HG03196 (cell line): ENCODE measurements at regions not wholly inside any gene's neighbourhood (a gene's known extent, or its start where the extent isn't known, plus 50 kb on each side); places are given as distances from the start of the nearest gene placed in this dataset.
"Not testable (repeated sequence)": the region's sequence is repeated elsewhere in the genome, so short reads cannot be mapped to it uniquely, and the experiment has no call there.

Experiments used
- ATAC-seq: cut with Tn5 transposase; IDR thresholded peaks from one replicate; pipeline ENCODE4 v1.9.1; 2021; ENCODE audit not compliant: unreplicated experiment

DNA sequence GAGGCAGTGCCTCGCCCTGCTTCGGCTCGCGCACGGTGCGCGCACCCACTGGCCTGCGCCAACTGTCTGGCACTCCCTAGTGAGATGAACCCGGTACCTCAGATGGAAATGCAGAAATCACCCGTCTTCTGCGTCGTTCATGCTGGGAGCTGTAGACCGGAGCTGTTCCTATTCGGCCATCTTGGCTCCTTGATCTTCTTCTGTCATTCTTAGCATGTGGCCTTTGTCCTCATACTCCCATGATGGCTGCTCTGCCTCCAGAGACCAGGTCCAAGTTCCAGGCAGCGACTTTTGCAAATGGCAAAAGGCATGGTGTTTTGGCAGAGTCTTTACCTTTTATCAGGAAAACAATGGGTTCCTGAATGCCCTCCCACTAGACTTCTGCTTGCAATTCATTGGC lies 102.6 kb upstream of the SKOR2 start:
- ATAC-seq: not testable (repeated sequence)

DNA sequence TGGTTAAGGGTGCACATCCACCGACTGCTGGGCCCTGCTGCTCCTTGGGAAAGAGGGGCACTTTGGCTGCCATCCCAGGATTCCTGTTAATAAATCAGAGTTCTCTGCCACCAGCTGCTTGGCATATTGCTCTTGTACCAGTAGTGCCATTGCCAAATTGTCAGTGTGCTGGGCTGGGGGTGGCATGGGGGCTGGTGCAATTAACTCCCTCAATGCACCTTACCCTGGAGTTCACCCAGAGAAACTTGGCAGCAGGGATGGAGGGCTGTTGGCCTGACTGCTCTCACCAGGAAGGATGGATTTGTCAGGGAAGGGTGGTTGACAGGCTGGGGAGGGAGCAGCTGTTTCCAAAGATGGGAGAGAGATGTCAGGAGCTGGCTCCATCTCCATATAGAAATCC lies 94.6 kb upstream of the SKOR2 start:
- no peak for ATAC-seq

DNA sequence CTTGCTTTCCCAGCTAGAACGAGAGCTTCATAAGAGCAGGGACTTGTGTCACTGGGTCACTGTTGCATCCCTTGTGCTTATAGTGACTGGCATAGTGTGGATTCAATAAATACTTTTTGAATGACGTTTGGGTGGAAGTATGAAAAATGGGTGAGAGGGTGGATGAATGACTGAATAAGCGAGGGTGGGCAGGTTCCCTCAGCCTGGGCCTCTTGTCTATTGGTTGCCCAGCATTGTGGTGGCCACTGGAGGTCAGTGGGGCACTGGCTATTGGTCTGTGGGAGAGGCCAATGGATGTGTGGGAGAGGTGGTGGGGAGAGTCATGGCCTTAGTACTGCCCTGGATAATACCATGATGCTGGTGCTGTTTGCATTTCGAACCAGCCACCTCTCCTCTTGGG lies 93.8 kb upstream of the SKOR2 start:
- ATAC-seq: no peak

DNA sequence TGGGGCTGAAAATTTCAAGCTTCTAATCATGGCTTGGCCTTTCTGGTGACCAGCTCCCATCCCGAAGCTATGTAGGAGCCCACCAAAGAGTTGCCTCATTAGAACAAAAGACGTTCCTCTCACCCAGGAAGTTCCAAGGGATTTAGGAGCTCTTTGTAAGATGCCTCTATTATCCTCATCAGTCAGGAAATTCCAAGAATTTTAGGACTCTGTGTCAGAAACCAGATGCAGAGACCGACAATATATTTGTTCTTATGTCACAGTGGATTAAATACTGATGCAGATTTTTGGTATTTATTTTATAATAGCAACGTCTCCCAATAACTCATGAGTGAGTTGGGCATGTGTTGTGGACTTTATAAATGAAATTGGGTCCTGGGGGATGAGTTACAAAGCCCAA lies 91.8 kb upstream of the SKOR2 start:
- no peak for ATAC-seq

DNA sequence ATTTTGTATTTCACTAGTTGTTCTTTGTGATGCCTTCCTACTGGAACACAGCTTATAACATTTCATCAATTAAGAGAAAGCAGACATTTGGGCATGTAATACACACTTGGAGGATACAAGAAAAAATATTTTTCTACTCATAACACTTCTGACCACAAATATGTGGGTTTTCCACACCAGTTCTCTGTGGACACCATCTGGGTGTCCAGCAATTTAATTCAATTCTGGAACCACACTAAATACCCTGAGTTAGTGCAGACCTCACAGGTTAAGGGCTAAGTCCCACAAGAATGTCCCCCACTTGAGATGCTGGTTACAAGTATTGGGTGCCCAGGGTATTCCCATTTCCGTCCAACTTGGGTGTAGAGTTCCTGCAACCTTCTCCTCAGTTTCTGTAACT lies 91.1 kb upstream of the SKOR2 start:
- no peak for ATAC-seq

DNA sequence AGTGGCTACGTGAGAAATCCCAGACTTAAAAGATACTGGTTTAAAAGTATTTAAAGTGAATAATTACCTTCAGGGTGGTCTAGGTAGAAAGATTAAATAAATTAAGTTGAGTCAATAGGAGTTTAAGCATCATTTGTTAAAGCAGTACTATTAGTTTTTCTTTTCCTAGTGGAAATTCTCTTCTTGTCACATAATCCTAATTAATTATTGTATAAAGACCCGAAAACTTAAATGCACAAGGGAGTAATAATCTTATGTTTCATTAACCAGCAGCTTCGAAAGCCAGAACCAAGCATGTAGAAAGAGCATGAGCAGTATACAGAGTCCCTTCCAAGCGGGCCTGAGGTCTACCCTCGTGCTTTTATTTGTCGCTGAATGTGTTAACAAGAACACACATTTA lies 90.2 kb upstream of the SKOR2 start:
- ATAC-seq: no peak

DNA sequence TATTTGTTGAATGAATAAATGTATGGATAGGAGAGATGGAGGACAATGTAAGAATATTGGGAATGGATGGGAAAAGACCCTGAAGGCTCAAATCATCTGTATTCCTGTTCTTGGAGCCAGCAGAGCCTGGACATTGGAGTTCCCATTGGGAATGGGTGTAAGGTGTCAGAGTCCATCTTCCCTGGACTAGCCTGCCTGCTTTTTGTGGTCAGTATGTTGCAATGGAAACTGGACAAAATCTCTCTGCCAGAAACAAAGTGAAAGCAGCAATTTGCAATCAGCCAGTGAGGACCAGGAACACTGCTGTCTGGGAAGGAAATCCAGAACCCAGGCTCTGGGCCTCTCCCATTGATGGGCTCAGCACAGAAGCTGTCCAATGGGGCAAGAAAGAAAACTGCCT lies 83.5 kb upstream of the SKOR2 start:
- ATAC-seq: no peak

DNA sequence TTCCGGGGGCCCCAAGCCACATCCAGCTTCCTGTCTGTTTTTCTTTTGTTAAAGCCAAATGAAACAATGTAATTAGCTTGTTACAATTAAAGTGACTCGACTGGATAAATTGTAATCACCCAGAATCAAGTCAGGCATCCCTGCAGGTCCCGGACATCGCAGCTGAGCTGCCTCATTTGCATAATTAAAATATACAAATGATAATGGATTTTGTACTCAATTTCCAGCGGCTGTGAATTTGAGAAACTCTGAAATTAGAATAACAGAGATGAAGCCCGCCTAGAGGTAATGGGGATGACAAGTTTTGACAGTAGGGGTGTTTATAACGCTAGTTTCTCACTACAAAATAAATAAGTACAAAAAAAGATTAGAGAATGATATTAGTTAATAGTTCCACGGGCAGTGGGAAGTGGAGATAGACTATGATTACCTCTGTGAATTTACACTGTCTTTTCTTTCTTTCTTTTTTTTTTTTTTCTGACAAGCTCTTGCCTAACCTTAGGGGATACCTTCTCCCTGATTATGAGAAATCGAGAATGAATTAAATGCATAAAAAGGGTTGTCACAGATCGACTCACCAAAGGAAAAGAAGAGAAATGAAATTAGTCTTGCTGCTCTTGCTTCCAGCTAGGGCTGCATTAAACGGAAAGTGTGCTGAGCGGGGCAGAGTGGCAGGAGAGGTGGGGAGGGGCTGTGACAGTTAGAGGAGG lies 82.6 kb upstream of the SKOR2 start:
- no peak for ATAC-seq

DNA sequence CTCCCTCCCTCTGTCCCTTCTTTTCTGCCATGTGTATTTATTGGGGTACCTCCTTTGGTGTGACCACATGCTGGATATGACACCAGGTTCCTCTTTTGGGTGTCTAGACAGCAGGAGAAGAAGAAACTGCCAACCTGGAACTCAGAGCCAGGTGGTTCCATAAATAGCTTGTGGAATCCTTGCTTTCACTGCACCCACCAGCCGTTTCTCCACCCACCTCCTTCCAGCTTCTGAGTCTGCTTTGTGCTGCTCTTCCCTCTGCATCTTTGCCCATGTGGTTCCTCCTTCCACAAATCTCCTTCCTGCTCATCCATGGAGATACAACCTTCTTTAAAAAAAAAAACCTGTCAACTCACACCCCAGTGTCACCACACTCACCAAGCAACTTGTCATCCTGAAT lies 80.2 kb upstream of the SKOR2 start:
- ATAC-seq: no peak

DNA sequence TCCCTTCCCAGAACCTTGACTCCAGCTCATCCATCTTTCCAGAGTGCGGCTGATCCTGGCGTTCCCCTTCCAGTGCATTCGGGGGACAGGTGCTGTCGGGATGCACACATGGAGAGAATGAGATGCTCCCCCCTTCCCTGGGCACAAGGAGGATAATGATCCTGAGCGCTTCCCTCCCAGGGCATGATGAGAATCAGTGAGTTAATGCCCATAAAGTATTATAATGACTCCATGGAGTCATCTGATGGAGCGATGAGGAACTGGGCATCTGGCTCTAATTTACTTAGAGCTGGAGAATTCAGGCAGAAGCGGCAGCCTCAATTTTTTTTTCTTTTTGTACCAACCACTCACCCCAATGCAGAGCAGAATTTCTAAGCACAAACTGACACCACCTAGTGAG lies 79.6 kb upstream of the SKOR2 start:
- ATAC-seq: no peak

DNA sequence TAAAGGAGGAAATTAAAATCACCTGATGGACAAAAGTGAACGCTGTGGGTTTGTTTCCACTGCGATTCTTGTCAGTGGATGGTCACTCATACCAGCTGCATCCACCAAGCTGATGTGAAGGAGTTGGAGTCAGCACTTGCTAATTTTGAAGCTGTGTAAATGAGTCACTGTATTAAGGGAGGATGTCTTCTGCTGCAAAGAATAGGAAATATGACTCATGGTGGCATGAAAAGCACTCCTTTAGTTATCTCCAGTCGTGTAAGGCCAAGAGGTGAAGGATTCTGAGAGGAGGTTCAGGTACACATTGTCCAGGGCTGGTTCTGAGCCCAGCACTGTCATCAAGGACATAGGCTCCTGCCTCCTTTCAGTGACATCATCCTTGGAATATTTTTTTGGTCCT lies 71.7 kb upstream of the SKOR2 start:
- no peak for ATAC-seq

DNA sequence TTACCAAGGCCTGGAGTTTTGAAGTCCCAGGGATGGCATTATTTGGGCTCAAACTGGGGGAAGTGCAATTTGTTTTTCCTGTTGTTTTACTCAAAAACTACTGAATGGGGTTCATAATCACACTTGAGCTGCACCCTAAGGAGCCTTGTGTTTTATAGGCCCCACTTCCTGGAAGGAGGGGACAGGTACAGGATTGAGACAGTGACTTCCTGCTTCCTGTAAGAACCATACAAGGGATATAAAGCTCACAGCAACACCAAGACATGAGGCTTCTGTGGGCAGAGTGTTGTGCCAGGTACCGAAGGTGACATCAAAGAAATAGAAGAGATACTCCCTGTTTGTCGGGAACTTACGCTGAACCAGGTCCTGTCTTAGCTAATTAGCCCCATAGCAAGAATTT lies 70.4 kb upstream of the SKOR2 start:
- no peak for ATAC-seq

DNA sequence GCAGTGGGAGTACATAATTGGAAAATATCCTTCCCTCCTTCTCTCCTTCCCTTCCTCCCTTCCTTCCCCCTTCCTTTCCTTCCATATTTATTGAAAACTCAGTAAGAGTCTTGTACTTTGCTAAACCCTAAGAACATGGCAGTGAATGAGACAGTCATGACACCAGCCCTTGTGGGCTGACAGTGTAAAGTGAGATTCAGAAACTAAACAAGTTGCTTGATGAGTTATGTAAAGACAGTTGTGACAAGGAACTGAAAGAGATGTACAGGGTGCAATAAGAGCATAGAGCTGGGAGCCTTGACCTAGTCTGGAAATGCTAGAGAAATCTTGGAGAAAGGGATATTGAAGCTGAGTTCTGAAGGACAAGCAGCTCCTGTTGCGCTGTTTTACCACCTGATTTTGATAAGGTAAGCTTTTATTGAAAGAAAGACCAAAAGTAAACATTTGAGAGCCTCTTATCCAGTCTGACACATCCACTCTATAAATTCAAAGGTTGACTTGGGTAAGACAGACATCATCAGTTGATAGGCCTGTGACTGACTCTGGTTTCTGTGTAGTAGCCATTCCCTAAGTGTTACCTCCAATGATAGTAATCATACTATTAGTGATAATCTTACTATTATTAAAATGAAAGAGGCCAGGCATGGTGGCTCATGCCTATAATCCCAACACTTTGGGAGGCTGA lies 66.5 kb upstream of the SKOR2 start:
- ATAC-seq: no peak

DNA sequence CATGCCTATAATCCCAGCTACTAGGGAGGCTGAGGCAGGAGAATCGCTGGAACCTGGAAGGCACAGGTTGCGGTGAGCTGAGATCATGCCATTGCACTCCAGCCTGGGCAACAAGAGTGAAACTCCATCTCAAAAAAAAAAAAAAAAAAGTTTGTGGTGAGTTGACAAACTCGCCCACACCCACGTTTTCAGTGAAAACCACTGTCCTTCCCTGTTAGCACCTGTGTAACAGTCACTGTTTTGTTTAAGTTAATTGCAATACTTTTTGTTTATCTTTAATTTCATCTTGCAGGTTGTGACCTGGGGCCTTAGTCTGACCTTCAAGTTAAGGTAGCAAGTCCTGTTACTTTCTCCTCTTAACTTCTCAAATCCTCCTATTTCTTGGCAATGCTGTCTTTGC lies 65.5 kb upstream of the SKOR2 start:
- no peak for ATAC-seq

DNA sequence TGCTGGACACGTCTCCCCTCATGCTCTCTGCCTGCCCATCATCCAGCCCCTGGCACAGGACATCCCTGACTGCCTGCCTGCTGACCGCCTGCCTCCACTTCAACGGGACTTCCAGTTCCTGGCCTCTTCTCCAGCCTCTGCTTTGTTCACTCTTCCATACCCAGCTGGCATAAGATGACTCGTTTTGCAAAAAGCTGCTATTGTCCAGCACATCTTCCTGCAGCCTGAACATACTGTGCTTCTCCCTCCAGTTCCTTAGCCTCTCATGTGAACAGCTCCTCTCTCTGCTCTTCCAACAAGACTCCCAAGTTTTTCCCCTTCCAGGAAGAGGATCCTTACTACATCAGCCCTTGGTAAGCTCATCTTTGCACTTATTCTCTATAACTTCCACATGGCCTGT lies 62.4 kb upstream of the SKOR2 start:
- ATAC-seq: no peak

DNA sequence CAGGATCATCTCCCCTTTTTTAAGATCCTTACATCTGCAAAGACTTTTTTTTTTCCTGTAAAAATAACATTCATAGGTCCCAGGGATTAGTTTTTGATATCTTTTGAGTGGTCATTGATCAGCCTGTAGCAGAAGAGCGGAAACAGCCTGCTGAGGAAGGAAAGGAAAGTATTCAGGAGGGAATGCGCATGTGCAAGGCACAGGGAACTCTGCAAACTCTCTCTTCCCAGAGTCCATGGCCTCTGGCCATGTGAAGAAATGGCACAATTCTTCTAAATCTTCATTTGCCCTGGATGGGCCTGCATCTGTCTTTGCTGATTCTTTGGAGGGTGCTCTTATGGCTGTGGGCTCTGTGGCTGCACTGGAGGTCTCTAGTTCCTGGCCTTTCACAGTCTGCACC lies 60.1 kb upstream of the SKOR2 start:
- ATAC-seq: no peak
